GM12891 (cell line): ENCODE measurements at regions not wholly inside any gene's neighbourhood (a gene's known extent, or its start where the extent isn't known, plus 50 kb on each side); places are given as distances from the start of the nearest gene placed in this dataset.

Experiments used
- POLR2A ChIP-seq: IDR thresholded peaks from 2 replicates; pipeline ENCODE4 v1.6.1; 2011; ENCODE audit warnings: low read depth, low read length, control low read depth
- POLR2AphosphoS5 ChIP-seq: IDR thresholded peaks from 2 replicates; pipeline ENCODE4 v1.6.1; 2011; ENCODE audit warnings: low read depth, low read length, control low read depth
- TAF1 ChIP-seq: IDR thresholded peaks from 2 replicates; pipeline ENCODE4 v1.6.1; 2011; ENCODE audit warnings: low read depth, low read length, control low read depth

GRCh38 chr2:146244131-146244530, 1600.7 kb upstream of the ACVR2A start:
- TF ChIP-seq POLR2A, result no peak
- no peak for TF ChIP-seq POLR2AphosphoS5
- no peak for TF ChIP-seq TAF1
